ENCODE measurements at regions not wholly inside any gene's neighbourhood (a gene's known extent, or its start where the extent isn't known, plus 50 kb on each side); places are given as distances from the start of the nearest gene placed in this dataset.

DNA sequence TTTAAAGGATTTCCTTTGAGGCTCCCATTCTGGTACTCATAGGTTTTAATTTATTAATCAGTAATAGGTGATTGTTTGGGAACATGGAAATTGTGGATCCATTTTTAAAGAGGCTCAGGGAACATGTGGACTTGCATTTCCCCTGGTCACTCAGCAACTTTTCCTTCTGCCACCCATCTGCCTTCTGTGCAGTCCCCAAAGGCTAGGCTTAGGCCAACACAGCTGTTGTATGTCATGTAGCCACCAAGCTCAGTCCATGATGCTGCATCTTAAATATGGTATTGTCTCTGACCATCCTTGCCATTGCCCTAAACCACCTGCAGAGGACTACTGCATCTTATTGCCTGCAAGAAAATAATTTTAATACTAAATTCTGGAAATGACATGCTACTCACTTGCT, 416.7 kb upstream of the SEMA6D start:
- Histone ChIP-seq H3K9ac (ENCODE audit: low read length) (no peak overlapping the region), H3K4me3 (ENCODE audit: low read length) (no peak overlapping the region), H3K36me3 (ENCODE audit: control insufficient read depth, insufficient read depth, low read length, severe bottlenecking) (no peaks in the 10 kb centered on the region), H3K27me3 (replicated peaks; ENCODE audit: control insufficient read depth, insufficient read depth, low read length) (no peaks in the 10 kb centered on the region), H3K9me3 (ENCODE audit: control insufficient read depth, low read length) (no peaks in the 10 kb centered on the region), H3K4me1 (ENCODE audit: control insufficient read depth, insufficient read depth, low read length) (no peaks in the 10 kb centered on the region)
- no peak for DNase-seq (ENCODE audit: low read depth)

DNA sequence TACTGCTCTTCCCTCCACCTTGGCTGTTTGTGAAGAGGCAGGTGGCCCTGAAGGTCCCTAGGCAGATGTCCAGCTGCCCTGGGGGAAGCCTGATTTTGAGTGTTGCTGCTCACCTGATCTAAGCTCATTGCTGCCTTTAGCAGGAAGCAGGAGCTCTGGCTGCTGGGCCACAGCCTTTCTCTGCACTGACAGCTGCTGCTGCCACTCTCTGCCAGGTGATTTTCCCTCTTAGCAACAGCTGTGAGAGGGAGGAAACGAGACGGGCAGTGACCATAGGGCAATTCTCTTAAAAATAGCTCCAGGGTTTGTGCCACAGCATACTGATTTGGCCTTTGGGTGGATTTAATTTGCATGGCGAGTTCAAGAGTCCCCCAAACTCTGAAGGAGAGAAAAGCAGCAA, 415.8 kb upstream of the SEMA6D start:
- H3K9ac ChIP-seq (ENCODE audit: low read length) = no peak overlapping the region
- no peaks in the 10 kb centered on the region for H3K27me3 ChIP-seq (replicated peaks; ENCODE audit: control insufficient read depth, insufficient read depth, low read length)
- no peaks in the 10 kb centered on the region for H3K4me1 ChIP-seq (ENCODE audit: control insufficient read depth, insufficient read depth, low read length)
- no peak overlapping the region for H3K4me3 ChIP-seq (ENCODE audit: low read length)
- no peaks in the 10 kb centered on the region for H3K9me3 ChIP-seq (ENCODE audit: control insufficient read depth, low read length)
- no peaks in the 10 kb centered on the region for H3K36me3 ChIP-seq (ENCODE audit: control insufficient read depth, insufficient read depth, low read length, severe bottlenecking)
- no peak for DNase-seq (ENCODE audit: low read depth)

GRCh38 chr15:47304656-47305055, 412.6 kb upstream of the SEMA6D start:
- H3K4me3 ChIP-seq (ENCODE audit: low read length) = no peak overlapping the region
- H3K9me3 ChIP-seq (ENCODE audit: control insufficient read depth, low read length) = no peaks in the 10 kb centered on the region
- H3K4me1 ChIP-seq (ENCODE audit: control insufficient read depth, insufficient read depth, low read length) = no peaks in the 10 kb centered on the region
- H3K27me3 ChIP-seq (replicated peaks; ENCODE audit: control insufficient read depth, insufficient read depth, low read length) = no peaks in the 10 kb centered on the region
- no peaks in the 10 kb centered on the region for H3K36me3 ChIP-seq (ENCODE audit: control insufficient read depth, insufficient read depth, low read length, severe bottlenecking)
- DNase-seq (ENCODE audit: low read depth) = no peak
- H3K9ac ChIP-seq (ENCODE audit: low read length) = no peak overlapping the region

DNA sequence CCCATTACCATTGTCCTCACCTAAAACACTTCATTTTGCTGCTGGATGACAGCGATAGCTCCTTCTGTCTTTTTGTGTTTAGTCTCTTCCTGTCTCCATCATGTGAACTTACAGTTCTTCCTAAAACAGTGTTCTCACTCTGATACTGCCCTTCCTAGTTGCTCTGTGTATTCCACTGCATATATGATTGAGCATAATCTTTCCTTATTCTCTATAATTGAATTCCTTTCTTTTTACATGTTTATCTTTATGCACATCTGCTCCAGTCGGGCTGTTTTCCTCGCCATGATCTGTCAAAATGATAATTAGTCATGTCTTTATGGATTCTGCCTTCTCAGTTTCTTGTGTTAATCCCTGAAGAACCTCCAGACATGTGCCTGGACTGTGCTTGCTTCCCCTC, 405.1 kb upstream of the SEMA6D start:
- H3K36me3 ChIP-seq (ENCODE audit: control insufficient read depth, insufficient read depth, low read length, severe bottlenecking) = no peaks in the 10 kb centered on the region
- no peak overlapping the region for H3K9ac ChIP-seq (ENCODE audit: low read length)
- no peak for DNase-seq (ENCODE audit: low read depth)
- peaks cover 3% of the 10 kb centered on the region for H3K9me3 ChIP-seq (ENCODE audit: control insufficient read depth, low read length)
- H3K4me3 ChIP-seq (ENCODE audit: low read length) = no peak overlapping the region
- H3K4me1 ChIP-seq (ENCODE audit: control insufficient read depth, insufficient read depth, low read length) = no peaks in the 10 kb centered on the region
- no peaks in the 10 kb centered on the region for H3K27me3 ChIP-seq (replicated peaks; ENCODE audit: control insufficient read depth, insufficient read depth, low read length)

GRCh38 chr15:47326410-47327333, 390.6 kb upstream of the SEMA6D start:
- Histone ChIP-seq H3K9ac (ENCODE audit: low read length) (no peak overlapping the region), H3K27me3 (replicated peaks; ENCODE audit: control insufficient read depth, insufficient read depth, low read length) (peaks cover 3% of the 10 kb centered on the region), H3K4me3 (ENCODE audit: low read length) (no peak overlapping the region), H3K9me3 (ENCODE audit: control insufficient read depth, low read length) (no peaks in the 10 kb centered on the region), H3K36me3 (ENCODE audit: control insufficient read depth, insufficient read depth, low read length, severe bottlenecking) (no peaks in the 10 kb centered on the region), H3K4me1 (ENCODE audit: control insufficient read depth, insufficient read depth, low read length) (peaks cover 3% of the 10 kb centered on the region)
- peak; percentile 37 for DNase-seq (ENCODE audit: low read depth)

- no peaks in the 10 kb centered on the region for H3K36me3 ChIP-seq (ENCODE audit: control insufficient read depth, insufficient read depth, low read length, severe bottlenecking)
- H3K9ac ChIP-seq (ENCODE audit: low read length) = no peak overlapping the region
- peaks cover 3% of the 10 kb centered on the region for H3K27me3 ChIP-seq (replicated peaks; ENCODE audit: control insufficient read depth, insufficient read depth, low read length)
- DNase-seq (ENCODE audit: low read depth) = peak; percentile 89
- peaks cover 14% of the 10 kb centered on the region for H3K4me1 ChIP-seq (ENCODE audit: control insufficient read depth, insufficient read depth, low read length)
- peak overlapping the region; percentile 8 for H3K4me3 ChIP-seq (ENCODE audit: low read length)
- H3K9me3 ChIP-seq (ENCODE audit: control insufficient read depth, low read length) = peaks cover 2% of the 10 kb centered on the region
These were observed 385.4 kb upstream of the SEMA6D start for GRCh38 chr15:47331829-47332393.

DNA sequence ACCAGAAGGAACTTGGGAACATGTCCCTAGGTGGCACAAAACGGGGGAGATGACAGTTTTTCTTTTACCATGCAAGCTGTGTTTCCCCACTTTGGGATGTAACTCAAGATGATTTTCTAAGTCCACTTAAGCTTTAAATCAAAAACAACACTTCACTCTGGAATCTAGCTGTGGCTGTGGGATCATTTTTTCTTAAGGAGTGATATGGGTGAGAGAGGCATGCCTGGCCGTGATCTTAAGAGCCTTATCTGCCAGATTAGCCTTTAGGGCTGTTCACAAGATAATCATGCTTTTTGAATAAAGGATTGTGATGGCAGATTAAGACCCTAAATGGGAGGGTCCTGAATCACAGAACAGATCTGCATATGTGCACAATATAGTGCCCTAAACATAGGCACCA, 384.8 kb upstream of the SEMA6D start:
- peak; percentile 66 for DNase-seq (ENCODE audit: low read depth)
- peaks cover 4% of the 10 kb centered on the region for H3K9me3 ChIP-seq (ENCODE audit: control insufficient read depth, low read length)
- peaks cover 3% of the 10 kb centered on the region for H3K27me3 ChIP-seq (replicated peaks; ENCODE audit: control insufficient read depth, insufficient read depth, low read length)
- peaks cover 14% of the 10 kb centered on the region for H3K4me1 ChIP-seq (ENCODE audit: control insufficient read depth, insufficient read depth, low read length)
- H3K36me3 ChIP-seq (ENCODE audit: control insufficient read depth, insufficient read depth, low read length, severe bottlenecking) = no peaks in the 10 kb centered on the region
- H3K9ac ChIP-seq (ENCODE audit: low read length) = no peak overlapping the region
- no peak overlapping the region for H3K4me3 ChIP-seq (ENCODE audit: low read length)

GRCh38 chr15:47333734-47334133, 383.6 kb upstream of the SEMA6D start:
- DNase-seq (ENCODE audit: low read depth) = no peak
- Histone ChIP-seq H3K27me3 (replicated peaks; ENCODE audit: control insufficient read depth, insufficient read depth, low read length) (no peaks in the 10 kb centered on the region), H3K36me3 (ENCODE audit: control insufficient read depth, insufficient read depth, low read length, severe bottlenecking) (no peaks in the 10 kb centered on the region), H3K4me1 (ENCODE audit: control insufficient read depth, insufficient read depth, low read length) (peaks cover 14% of the 10 kb centered on the region), H3K9ac (ENCODE audit: low read length) (no peak overlapping the region), H3K4me3 (ENCODE audit: low read length) (no peak overlapping the region), H3K9me3 (ENCODE audit: control insufficient read depth, low read length) (peaks cover 4% of the 10 kb centered on the region)

GRCh38 chr15:47334805-47335535, 382.3 kb upstream of the SEMA6D start:
- Histone ChIP-seq H3K9me3 (ENCODE audit: control insufficient read depth, low read length) (peaks cover 4% of the 10 kb centered on the region), H3K27me3 (replicated peaks; ENCODE audit: control insufficient read depth, insufficient read depth, low read length) (no peaks in the 10 kb centered on the region), H3K9ac (ENCODE audit: low read length) (no peak overlapping the region), H3K4me1 (ENCODE audit: control insufficient read depth, insufficient read depth, low read length) (peaks cover 14% of the 10 kb centered on the region), H3K36me3 (ENCODE audit: control insufficient read depth, insufficient read depth, low read length, severe bottlenecking) (no peaks in the 10 kb centered on the region), H3K4me3 (ENCODE audit: low read length) (no peak overlapping the region)
- peak; percentile 29 for DNase-seq (ENCODE audit: low read depth)

DNA sequence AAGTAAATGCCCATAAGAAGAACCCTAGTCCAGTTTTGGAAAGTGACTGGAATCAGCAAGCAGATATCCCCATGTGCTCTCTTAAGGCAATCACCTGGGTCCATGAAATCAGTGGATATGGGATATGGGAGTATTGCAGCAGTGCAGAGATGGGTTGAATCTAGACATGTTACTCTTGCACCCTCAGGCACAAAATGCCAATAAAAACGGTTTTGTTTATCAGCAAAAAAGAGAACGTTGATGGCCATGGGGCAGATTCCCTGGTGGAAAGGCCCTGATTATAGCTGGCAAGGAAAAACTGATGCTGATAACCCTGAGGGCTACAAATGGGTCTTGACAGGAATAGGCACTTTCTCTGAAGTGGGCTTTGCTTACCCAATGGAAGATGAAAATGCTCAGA, 380.2 kb upstream of the SEMA6D start:
- H3K4me1 ChIP-seq (ENCODE audit: control insufficient read depth, insufficient read depth, low read length) = peaks cover 7% of the 10 kb centered on the region
- no peaks in the 10 kb centered on the region for H3K27me3 ChIP-seq (replicated peaks; ENCODE audit: control insufficient read depth, insufficient read depth, low read length)
- no peak overlapping the region for H3K9ac ChIP-seq (ENCODE audit: low read length)
- H3K9me3 ChIP-seq (ENCODE audit: control insufficient read depth, low read length) = peaks cover 4% of the 10 kb centered on the region
- no peaks in the 10 kb centered on the region for H3K36me3 ChIP-seq (ENCODE audit: control insufficient read depth, insufficient read depth, low read length, severe bottlenecking)
- no peak for DNase-seq (ENCODE audit: low read depth)
- H3K4me3 ChIP-seq (ENCODE audit: low read length) = no peak overlapping the region

GRCh38 chr15:47337836-47338235, 379.5 kb upstream of the SEMA6D start:
- H3K9ac ChIP-seq (ENCODE audit: low read length) = no peak overlapping the region
- H3K4me3 ChIP-seq (ENCODE audit: low read length) = no peak overlapping the region
- H3K9me3 ChIP-seq (ENCODE audit: control insufficient read depth, low read length) = peaks cover 4% of the 10 kb centered on the region
- no peaks in the 10 kb centered on the region for H3K4me1 ChIP-seq (ENCODE audit: control insufficient read depth, insufficient read depth, low read length)
- DNase-seq (ENCODE audit: low read depth) = no peak
- no peaks in the 10 kb centered on the region for H3K36me3 ChIP-seq (ENCODE audit: control insufficient read depth, insufficient read depth, low read length, severe bottlenecking)
- H3K27me3 ChIP-seq (replicated peaks; ENCODE audit: control insufficient read depth, insufficient read depth, low read length) = no peaks in the 10 kb centered on the region

Measured in adipocyte (in vitro differentiated cells).